ENCODE measurements at regions not wholly inside any gene's neighbourhood (a gene's known extent, or its start where the extent isn't known, plus 50 kb on each side); places are given as distances from the start of the nearest gene placed in this dataset.
A peak's percentile ranks its signal among the peaks of the same experiment; 100 is the strongest.

GRCh38 chr9:88791105-88791805, 200.0 kb upstream of the S1PR3 start:
- Histone ChIP-seq H2BK15ac (ENCODE audit: low read depth, low read length) (no peak overlapping the region), H2AFZ (replicated peaks; ENCODE audit: low read length, poor library complexity) (no peak overlapping the region), H3K4me2 (ENCODE audit: low read depth, low read length) (no peak overlapping the region), H3K23ac (ENCODE audit: low read depth, low read length) (no peak overlapping the region), H3K9me1 (ENCODE audit: insufficient read depth, low read length) (no peaks in the 10 kb centered on the region), H3K18ac (ENCODE audit: low read depth, low read length) (no peak overlapping the region; the same call in 1 of the 2 replicates), H2BK20ac (ENCODE audit: low read depth, low read length) (0 out of 2 replicates have a peak overlapping the region, but pooled peaks have one; percentile 35), H3K9ac (ENCODE audit: low read depth, low read length) (no peak overlapping the region), H4K5ac (ENCODE audit: low read depth, low read length) (no peak overlapping the region; the same call in 1 of the 2 replicates), H4K91ac (ENCODE audit: insufficient read depth, low read depth, low read length) (no peak overlapping the region), H3K27me3 (ENCODE audit: control insufficient read depth, insufficient read depth, low read length) (no peaks in the 10 kb centered on the region), H4K20me1 (ENCODE audit: insufficient read depth, low read length) (no peaks in the 10 kb centered on the region), H2BK5ac (ENCODE audit: low read depth, low read length, poor library complexity, severe bottlenecking) (no peak overlapping the region), H3K4me3 (ENCODE audit: insufficient read depth, low read depth, low read length) (no peak overlapping the region), H3K9me3 (ENCODE audit: control insufficient read depth, insufficient read depth, low read length) (no peaks in the 10 kb centered on the region), H2AK5ac (ENCODE audit: low read depth, low read length) (no peak overlapping the region; the same call in 1 of the 2 replicates), H3K14ac (replicated peaks; ENCODE audit: low read depth, low read length) (no peak overlapping the region), H3K56ac (ENCODE audit: extremely low read depth, insufficient read depth, low read length) (no peak overlapping the region), H3K36me3 (ENCODE audit: control insufficient read depth, insufficient read depth, low read length) (no peaks in the 10 kb centered on the region), H3K79me1 (ENCODE audit: low read depth in 1 of 2, low read length in 2 of 2) (no peaks in the 10 kb centered on the region), H3K4ac (ENCODE audit: low read depth, low read length) (0 out of 2 replicates have a peak overlapping the region, but pooled peaks have one; percentile 9), H2AK9ac (replicated peaks; ENCODE audit: low read depth, low read length, poor library complexity) (no peak overlapping the region), H2BK120ac (ENCODE audit: low read depth, low read length) (no peak overlapping the region), H3K4me1 (ENCODE audit: control insufficient read depth, insufficient read depth, low read length) (peaks cover 6% of the 10 kb centered on the region), H4K8ac (ENCODE audit: low read depth in 2 of 2, low read length in 2 of 2) (no peak overlapping the region), H3K27ac (ENCODE audit: insufficient read depth, low read length) (peak overlapping the region; percentile 34; the same call in 1 of the 2 replicates)
- no TSS peak for BruUV-seq (replicated peaks)
- CTCF ChIA-PET: interaction anchor here (0.8 kb wide), 1 partner anchor 146 kb away, joined by 3 read pairs; no protein-coding TSS in a partner anchor
- peak; percentile 90 for ATAC-seq (ENCODE audit: low read depth)
- intact Hi-C loops (cut with micrococcal nuclease): no loop called here
- DNase-seq: peak; percentile 92
- POLR2A ChIA-PET (ENCODE audit: unreplicated experiment): no interaction called here
- in situ Hi-C loops (cut with MboI; ENCODE audit: low sequenced_read_pairs): no loop called here
- dilution Hi-C loops (cut with HindIII; ENCODE audit: low sequenced_read_pairs, unreplicated experiment): no loop called here
- TF ChIP-seq MXI1 (IDR thresholded peaks at IDR 0.05; ENCODE audit: borderline replicate concordance, low read depth, low read length) (peak; percentile 63), RAD21 (IDR thresholded peaks at IDR 0.05; ENCODE audit: low read length) (peak; percentile 15; the same call in 1 of the 2 replicates), CTCF (conservative IDR thresholded peaks at IDR 0.05; ENCODE audit: low read depth, low read length) (no peak), BHLHE40 (IDR thresholded peaks at IDR 0.05; ENCODE audit: low read depth, low read length) (no peak), CEBPB (IDR thresholded peaks at IDR 0.05; ENCODE audit: low read depth, low read length) (peak; percentile 91), RFX5 (IDR thresholded peaks at IDR 0.05; ENCODE audit: low read depth, low read length) (no peak), MAZ (IDR thresholded peaks at IDR 0.05; ENCODE audit: borderline replicate concordance, low read depth, low read length) (no peak), POLR2A (IDR thresholded peaks at IDR 0.05; ENCODE audit: low read depth, low read length) (no peak), SMC3 (IDR thresholded peaks at IDR 0.05; ENCODE audit: low read depth, low read length) (peak; percentile 2; the same call in 1 of the 2 replicates), MAFK (IDR thresholded peaks at IDR 0.05; ENCODE audit: low read depth, low read length) (no peak), USF2 (IDR thresholded peaks at IDR 0.05; ENCODE audit: low read depth, low read length) (no peak), RCOR1 (IDR thresholded peaks at IDR 0.05; ENCODE audit: insufficient replicate concordance, low read length) (peak; percentile 72), CHD1 (IDR thresholded peaks at IDR 0.05; ENCODE audit: low read depth, low read length) (no peak), NFE2L2 (IDR thresholded peaks at IDR 0.05; ENCODE audit: low read depth, low read length) (no peak), ELK1 (IDR thresholded peaks at IDR 0.05; ENCODE audit: borderline replicate concordance, low read depth, low read length) (no peak), FOS (IDR thresholded peaks at IDR 0.05; ENCODE audit: low read depth, low read length) (0 out of 2 replicates have a peak, but pooled peaks have one; percentile 25)

All from IMR-90 (cell line).